KMS-11 (cell line): ENCODE measurements at regions not wholly inside any gene's neighbourhood (a gene's known extent, or its start where the extent isn't known, plus 50 kb on each side); places are given as distances from the start of the nearest gene placed in this dataset.

Source experiments
- H2AFZ ChIP-seq: fragments of 200-600 bp; sonication (generic); 2 replicates; pipeline ENCODE4 v1.6.1; 2016; ENCODE audit warnings: antibody characterized with exemption, mixed run types, low read depth
- H3K27ac ChIP-seq: fragments of 200-600 bp; sonication (generic); 2 replicates; pipeline ENCODE4 v1.6.1; 2016; ENCODE audit warnings: mild to moderate bottlenecking, mixed run types
- H3K27me3 ChIP-seq: fragments of 200-600 bp; sonication (generic); 2 replicates; pipeline ENCODE4 v1.6.1; 2017; ENCODE audit warnings: mild to moderate bottlenecking, low read depth, mixed run types, moderate library complexity; ENCODE audit not compliant: insufficient read depth
- H3K36me3 ChIP-seq: fragments of 200-600 bp; sonication (generic); 2 replicates; pipeline ENCODE4 v1.6.1; 2017; ENCODE audit warnings: mild to moderate bottlenecking, mixed run types; ENCODE audit not compliant: insufficient read depth
- H3K4me1 ChIP-seq: fragments of 200-600 bp; sonication (generic); 2 replicates; pipeline ENCODE4 v1.6.1; 2016; ENCODE audit warnings: mild to moderate bottlenecking, low read depth, mixed run types; ENCODE audit not compliant: poor library complexity, severe bottlenecking
- H3K4me2 ChIP-seq: fragments of 200-600 bp; sonication (generic); 2 replicates; pipeline ENCODE4 v1.7.0; 2016; ENCODE audit warnings: mild to moderate bottlenecking, mixed run types
- H3K4me3 ChIP-seq: fragments of 200-600 bp; sonication (generic); IDR thresholded peaks from 2 replicates; pipeline ENCODE4 v1.6.1; 2017; ENCODE audit warnings: low read depth, low read length, mixed read lengths; ENCODE audit not compliant: insufficient read depth
- H3K79me2 ChIP-seq: fragments of 200-600 bp; sonication (generic); 2 replicates; pipeline ENCODE4 v1.6.1; 2016; ENCODE audit warnings: low read depth, mixed run types; ENCODE audit not compliant: insufficient read depth
- H3K9ac ChIP-seq: fragments of 200-600 bp; sonication (generic); 2 replicates; pipeline ENCODE4 v1.6.1; 2016; ENCODE audit warnings: mild to moderate bottlenecking, mixed run types
- H4K20me1 ChIP-seq: fragments of 200-600 bp; sonication (generic); 2 replicates; pipeline ENCODE4 v1.6.1; 2016; ENCODE audit warnings: mild to moderate bottlenecking, mixed run types; ENCODE audit not compliant: insufficient read depth
- CTCF ChIP-seq: fragments of 200-600 bp; sonication (generic); conservative IDR thresholded peaks from 2 replicates; pipeline ENCODE4 v1.6.1; 2017; ENCODE audit warnings: low read depth, mild to moderate bottlenecking, antibody characterized with exemption, low read length, moderate library complexity, mixed read lengths

- H2AFZ ChIP-seq, result no peak overlapping the region
- no peaks in the 10 kb centered on the region for H3K79me2 ChIP-seq
- H3K4me3 ChIP-seq, result no peak overlapping the region
- TF ChIP-seq CTCF, result no peak
- H3K4me2 ChIP-seq, result no peak overlapping the region
- no peaks in the 10 kb centered on the region for H4K20me1 ChIP-seq
- H3K36me3 ChIP-seq, result no peaks in the 10 kb centered on the region; the same call in 1 of the 2 replicates
- no peak overlapping the region for H3K9ac ChIP-seq
- no peak overlapping the region for H3K27ac ChIP-seq
- H3K27me3 ChIP-seq, result no peaks in the 10 kb centered on the region
- no peaks in the 10 kb centered on the region for H3K4me1 ChIP-seq
Observed at GRCh38 chr2:14551069-14551468, 81.4 kb upstream of the LRATD1 start.

GRCh38 chr2:14552286-14552685 lies 80.2 kb upstream of the LRATD1 start:
- no peak for TF ChIP-seq CTCF
- no peak overlapping the region for H3K27ac ChIP-seq
- H3K4me1 ChIP-seq, result no peaks in the 10 kb centered on the region
- H3K4me3 ChIP-seq, result no peak overlapping the region
- no peaks in the 10 kb centered on the region; the same call in 1 of the 2 replicates for H3K36me3 ChIP-seq
- H2AFZ ChIP-seq, result no peak overlapping the region
- H3K9ac ChIP-seq, result no peak overlapping the region
- no peak overlapping the region for H3K4me2 ChIP-seq
- H4K20me1 ChIP-seq, result no peaks in the 10 kb centered on the region
- H3K79me2 ChIP-seq, result no peaks in the 10 kb centered on the region
- no peaks in the 10 kb centered on the region for H3K27me3 ChIP-seq

GRCh38 chr2:14552818-14553217 lies 79.7 kb upstream of the LRATD1 start:
- no peak overlapping the region for H3K27ac ChIP-seq
- H3K4me1 ChIP-seq, result no peaks in the 10 kb centered on the region
- no peak overlapping the region for H2AFZ ChIP-seq
- no peak overlapping the region for H3K4me3 ChIP-seq
- H3K9ac ChIP-seq, result no peak overlapping the region
- TF ChIP-seq CTCF, result no peak
- no peaks in the 10 kb centered on the region for H4K20me1 ChIP-seq
- H3K36me3 ChIP-seq, result no peaks in the 10 kb centered on the region; the same call in 1 of the 2 replicates
- no peaks in the 10 kb centered on the region for H3K79me2 ChIP-seq
- no peaks in the 10 kb centered on the region for H3K27me3 ChIP-seq
- no peak overlapping the region for H3K4me2 ChIP-seq

GRCh38 chr2:14554849-14555545 lies 77.5 kb upstream of the LRATD1 start:
- no peak overlapping the region for H3K4me3 ChIP-seq
- H3K4me2 ChIP-seq, result no peak overlapping the region
- H2AFZ ChIP-seq, result no peak overlapping the region
- no peak overlapping the region for H3K9ac ChIP-seq
- H3K4me1 ChIP-seq, result no peaks in the 10 kb centered on the region
- H3K36me3 ChIP-seq, result no peaks in the 10 kb centered on the region; the same call in 1 of the 2 replicates
- H3K79me2 ChIP-seq, result no peaks in the 10 kb centered on the region
- no peaks in the 10 kb centered on the region for H3K27me3 ChIP-seq
- no peak for TF ChIP-seq CTCF
- H3K27ac ChIP-seq, result no peak overlapping the region
- no peaks in the 10 kb centered on the region for H4K20me1 ChIP-seq
